GM21515 (cell line): ENCODE measurements at regions not wholly inside any gene's neighbourhood (a gene's known extent, or its start where the extent isn't known, plus 50 kb on each side); places are given as distances from the start of the nearest gene placed in this dataset.

Experiments
- ATAC-seq: cut with Tn5 transposase; IDR thresholded peaks from one replicate; pipeline ENCODE4 v1.9.1; 2021; ENCODE audit not compliant: unreplicated experiment

- ATAC-seq = no peak
These were observed 603.7 kb upstream of the CFAP20DC start for GRCh38 chr3:59653405-59654122.

DNA sequence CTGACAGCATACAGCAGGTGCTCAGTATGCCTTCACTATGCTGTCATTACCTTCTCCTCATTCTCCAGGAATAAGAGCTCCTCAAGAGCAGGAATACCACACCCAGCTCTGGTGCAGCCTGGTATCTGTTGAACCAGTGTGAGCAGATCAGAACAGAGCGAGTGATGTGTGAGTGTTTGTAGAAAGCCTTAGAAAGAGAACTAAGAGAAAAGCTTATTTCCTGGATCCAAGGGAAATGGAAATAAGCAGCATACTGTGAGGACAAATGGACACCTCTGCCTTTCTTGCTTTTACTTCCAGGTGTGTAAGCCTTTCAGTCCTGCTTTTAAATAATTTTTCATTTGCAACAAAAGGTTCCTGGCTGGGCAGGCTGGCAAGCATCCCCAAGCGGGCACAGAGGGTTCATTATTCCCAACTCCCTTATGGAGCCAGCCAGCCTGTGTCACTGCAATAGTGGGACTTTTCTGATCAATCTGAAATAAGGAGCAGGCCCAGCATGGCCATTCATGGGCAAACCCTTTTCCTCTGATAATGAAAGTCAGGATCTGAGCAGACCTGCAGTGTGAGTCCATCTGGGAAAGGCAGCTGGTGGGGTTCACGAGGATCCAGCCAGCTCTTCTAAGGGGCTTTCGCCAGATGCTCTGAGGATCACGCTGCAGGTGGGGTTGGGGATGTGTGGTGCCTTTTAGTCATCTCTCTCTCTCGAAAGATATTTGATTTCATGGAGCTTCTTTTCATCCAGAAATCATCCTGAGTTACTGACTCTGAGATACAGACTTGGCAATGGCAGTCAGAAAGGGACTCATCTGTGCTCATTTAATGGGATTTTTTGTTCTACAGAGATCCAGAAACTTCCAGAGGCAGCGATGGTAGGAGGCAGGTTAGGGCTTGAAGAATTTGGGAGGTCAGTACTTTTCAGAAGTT, 594.9 kb upstream of the CFAP20DC start:
- ATAC-seq = no peak

DNA sequence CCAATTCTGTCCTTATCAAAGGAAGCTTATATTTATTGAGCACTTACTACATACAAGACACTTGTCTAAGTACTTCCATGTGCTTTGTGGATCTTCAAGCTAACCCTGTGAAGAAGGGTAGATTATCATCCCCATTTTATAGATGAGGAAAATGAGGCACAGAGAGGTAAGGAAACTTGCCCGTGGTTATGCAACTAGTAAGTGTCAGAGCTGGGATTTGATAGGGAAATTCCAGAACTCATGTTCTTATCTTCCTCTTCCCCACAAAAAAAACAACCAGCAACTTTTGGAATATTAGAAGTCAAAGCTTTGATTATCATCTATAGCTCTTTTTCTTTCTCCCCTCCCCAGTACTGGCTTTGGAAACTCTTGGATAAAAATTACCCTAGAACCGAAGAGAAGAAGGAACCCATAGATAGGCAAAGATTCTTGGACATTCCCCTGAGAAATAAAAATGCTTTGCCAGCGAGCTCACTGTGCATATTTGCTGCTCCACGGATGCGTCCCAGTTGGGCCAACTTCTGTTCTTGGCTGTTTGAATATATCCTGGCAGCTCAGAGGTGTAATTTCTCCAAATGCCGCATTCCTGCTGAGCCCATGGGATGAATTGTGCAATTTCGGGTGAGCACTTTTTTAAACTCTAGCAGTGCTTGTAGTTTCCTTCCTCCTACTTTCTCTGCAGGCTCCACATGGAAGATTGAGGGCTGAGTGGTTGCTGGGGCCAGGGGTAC, 591.5 kb upstream of the CFAP20DC start:
- ATAC-seq = no peak

GRCh38 chr3:59632760-59633573, 583.1 kb upstream of the CFAP20DC start:
- no peak for ATAC-seq

DNA sequence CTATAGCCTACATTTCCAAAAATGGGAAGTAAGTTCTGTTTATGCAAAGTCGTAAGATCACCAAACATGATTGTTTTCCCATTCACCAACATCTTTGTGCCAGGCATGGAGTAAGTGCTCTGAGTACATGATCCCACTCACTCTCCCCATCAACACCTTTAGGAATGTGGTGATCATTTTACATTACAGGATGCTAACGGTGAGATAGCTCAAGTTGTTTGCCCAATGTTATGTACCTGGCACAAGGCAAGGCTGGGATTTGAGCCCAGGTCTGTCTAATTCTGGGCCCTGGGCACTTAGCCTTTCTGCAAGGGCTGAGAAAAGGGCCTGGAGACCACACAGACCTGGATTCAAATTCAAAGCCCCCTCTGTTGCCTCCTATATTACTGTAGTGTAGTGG, 581.7 kb upstream of the CFAP20DC start:
- no peak for ATAC-seq

- ATAC-seq = no peak
These were observed 571.2 kb upstream of the CFAP20DC start for GRCh38 chr3:59621037-59621436.

GRCh38 chr3:59620325-59620724, 570.5 kb upstream of the CFAP20DC start:
- no peak for ATAC-seq

DNA sequence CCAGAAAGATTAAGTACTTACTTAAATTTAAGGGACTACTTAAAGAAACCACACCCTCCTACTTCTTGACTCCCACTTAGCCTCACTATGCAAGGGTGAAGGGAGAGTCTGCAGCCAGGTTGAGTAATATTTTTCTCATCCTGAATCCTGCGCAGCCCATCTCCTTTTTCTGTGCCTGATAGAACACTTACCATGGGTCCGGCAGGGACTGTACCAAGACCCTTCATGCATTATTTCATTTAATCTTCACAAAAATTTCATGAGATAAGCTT, 562.6 kb upstream of the CFAP20DC start:
- ATAC-seq = no peak

DNA sequence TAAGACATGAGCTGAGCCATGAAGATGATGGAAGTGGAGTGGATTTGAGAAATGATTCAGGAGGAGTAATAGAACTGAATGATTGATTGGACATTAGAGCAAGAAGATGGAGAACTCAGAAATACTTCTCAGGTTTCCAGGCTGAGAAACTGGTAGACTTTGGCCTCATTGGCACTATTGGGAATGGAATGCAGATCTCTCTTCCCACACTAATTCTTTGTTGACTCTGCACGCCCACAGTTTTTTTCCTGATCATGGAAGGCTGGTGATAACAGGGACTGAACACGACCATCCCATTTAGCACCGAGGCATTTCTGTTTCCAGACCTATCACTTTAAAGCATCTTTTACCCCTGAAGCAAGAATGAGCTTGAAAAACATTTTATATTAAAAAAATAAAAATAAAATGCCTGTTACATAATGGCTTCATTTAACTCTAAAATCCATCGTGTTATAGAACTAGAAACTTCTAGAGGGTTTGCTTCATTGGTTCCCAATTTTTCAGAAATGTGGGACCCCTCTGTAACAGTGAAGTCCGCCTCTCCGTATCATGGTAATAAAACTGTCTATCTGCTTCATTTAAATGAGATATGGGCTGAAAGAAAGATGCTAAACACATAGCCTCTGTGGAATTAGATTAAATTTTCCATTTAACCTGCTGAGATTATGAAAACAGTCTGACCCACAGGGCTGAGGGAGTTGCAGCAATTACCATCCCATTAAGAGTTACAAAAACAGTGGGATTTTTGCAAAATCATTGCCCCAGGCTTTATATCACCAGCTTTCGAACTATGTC, 562.0 kb upstream of the CFAP20DC start:
- ATAC-seq = no peak

GRCh38 chr3:59609657-59610348, 560.0 kb upstream of the CFAP20DC start:
- ATAC-seq = no peak

DNA sequence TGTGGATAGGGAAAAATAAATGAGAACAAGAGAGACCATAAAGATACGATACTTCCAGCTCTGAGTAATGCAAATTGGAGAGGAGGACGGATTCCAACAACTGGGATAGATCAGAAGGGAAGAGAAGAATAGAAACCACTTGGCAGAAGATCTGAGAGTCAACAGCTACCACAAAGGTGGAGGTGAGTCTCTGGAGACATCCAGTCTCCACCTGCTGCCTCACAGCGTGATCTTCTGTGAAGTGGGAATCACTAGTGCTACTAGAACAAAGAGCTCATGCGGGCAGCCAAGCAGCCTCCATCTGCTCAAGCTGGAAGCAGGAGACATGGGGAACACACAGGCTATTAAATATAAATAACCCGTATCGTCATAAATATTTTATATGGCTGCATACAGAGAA, 558.5 kb upstream of the CFAP20DC start:
- ATAC-seq = no peak

GRCh38 chr3:59607656-59608055, 557.8 kb upstream of the CFAP20DC start:
- ATAC-seq = no peak

GRCh38 chr3:59606638-59607266, 556.9 kb upstream of the CFAP20DC start:
- ATAC-seq = no peak

GRCh38 chr3:59605944-59606534, 556.2 kb upstream of the CFAP20DC start:
- ATAC-seq = no peak

DNA sequence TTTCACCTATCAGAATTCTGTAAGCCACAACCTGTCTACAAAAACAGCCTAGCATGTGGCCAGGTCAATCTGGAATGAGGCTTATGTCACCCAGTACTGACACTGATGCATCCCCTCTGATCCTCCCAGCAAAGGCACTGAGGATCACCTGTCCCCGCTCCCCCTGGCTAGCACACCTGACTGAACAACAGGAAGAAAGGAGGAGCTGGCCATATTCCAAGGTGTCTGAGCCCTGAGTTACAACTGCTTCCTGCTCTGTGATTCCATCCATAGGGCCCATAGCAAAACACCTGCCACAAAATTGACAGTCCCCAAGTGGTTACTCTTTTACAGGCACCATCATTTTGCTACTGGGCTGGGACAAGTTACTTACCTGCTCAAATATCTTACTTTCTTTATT, 555.5 kb upstream of the CFAP20DC start:
- no peak for ATAC-seq

GRCh38 chr3:59601486-59601885, 551.7 kb upstream of the CFAP20DC start:
- ATAC-seq = no peak

DNA sequence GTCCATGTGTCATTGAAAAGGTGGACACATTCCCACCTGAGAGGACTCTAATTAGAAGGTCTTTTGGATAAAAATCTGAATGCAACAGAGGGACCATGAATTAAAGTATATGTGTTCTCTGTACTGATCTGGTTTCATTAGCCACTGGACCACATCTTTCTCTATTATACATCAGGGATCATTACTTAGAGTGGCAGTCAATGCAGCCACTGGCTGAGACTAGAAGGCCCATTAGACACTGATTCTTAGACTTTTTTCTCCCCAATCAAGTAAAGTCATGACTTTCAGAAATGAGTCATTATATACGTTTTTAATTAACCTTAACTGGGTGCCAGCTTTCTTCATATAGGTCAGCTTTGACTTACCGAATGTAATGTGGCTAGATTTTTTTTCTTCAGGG, 550.8 kb upstream of the CFAP20DC start:
- ATAC-seq = no peak

- no peak for ATAC-seq
These were observed 546.9 kb upstream of the CFAP20DC start for GRCh38 chr3:59596741-59597140.

- ATAC-seq = no peak
These were observed 546.0 kb upstream of the CFAP20DC start for GRCh38 chr3:59595830-59596229.
